HEK293 (cell line): ENCODE measurements at regions not wholly inside any gene's neighbourhood (a gene's known extent, or its start where the extent isn't known, plus 50 kb on each side); places are given as distances from the start of the nearest gene placed in this dataset.

Experiments
- CTCF ChIA-PET: fragments of 350-600 bp; formaldehyde crosslinking; extraction: SDS; loops from one replicate; lab custom pipeline; 2021; ENCODE audit warnings: antibody characterized with exemption; lab: Yijun Ruan, JAX
- POLR2A ChIA-PET: fragments of 300-600 bp; formaldehyde crosslinking; extraction: SDS; loops from one replicate; lab custom pipeline; 2020; ENCODE audit warnings: antibody characterized with exemption, inconsistent platforms; lab: Yijun Ruan, JAX
- H3K27ac ChIP-seq: fragments of 200-500 bp; sonication (Bioruptor generic); 2 replicates; pipeline ENCODE4 v1.5.1; 2014; ENCODE audit warnings: low read depth, low read length, control low read depth, inconsistent platforms; ENCODE audit errors: extremely low read depth
- H3K36me3 ChIP-seq, 2 experiments: fragments of 200-500 bp in 1 of 2; sonication (Bioruptor generic) in 1 of 2; 1 replicate in 1 of 2; 2 replicates in 1 of 2; pipeline ENCODE4 v1.5.1; 2014 to 2017; ENCODE audit warnings: inconsistent platforms in 2 of 2, low read length in 2 of 2; ENCODE audit not compliant: control insufficient read depth in 2 of 2, insufficient read depth in 1 of 2
- H3K4me1 ChIP-seq: fragments of 200-500 bp; sonication (Bioruptor generic); 2 replicates; pipeline ENCODE4 v1.5.1; 2014; ENCODE audit warnings: mild to moderate bottlenecking, low read length, inconsistent platforms; ENCODE audit not compliant: control insufficient read depth, insufficient read depth
- H3K4me3 ChIP-seq: 2 replicates; pipeline ENCODE4 v1.5.1; 2011; ENCODE audit warnings: low read depth, mild to moderate bottlenecking, control low read depth, low read length, moderate library complexity
- H3K9me3 ChIP-seq: fragments of 200-500 bp; sonication (Bioruptor generic); 2 replicates; pipeline ENCODE4 v1.5.1; 2014; ENCODE audit warnings: low read depth, low read length, inconsistent platforms; ENCODE audit not compliant: control insufficient read depth, insufficient read depth
- GLI2 ChIP-seq: fragments of 450-650 bp; formaldehyde crosslinking; IDR thresholded peaks from 2 replicates; pipeline ENCODE4; 2017; ENCODE audit warnings: missing biosample characterization, missing genetic modification characterization, low read depth, borderline replicate concordance
- GLI4 ChIP-seq: fragments of 450-650 bp; formaldehyde crosslinking; IDR thresholded peaks from 2 replicates; pipeline ENCODE4 v1.5.1; 2016; ENCODE audit warnings: missing biosample characterization, missing genetic modification characterization
- GLIS1 ChIP-seq: fragments of 450-650 bp; formaldehyde crosslinking; IDR thresholded peaks from 2 replicates; pipeline ENCODE4 v1.5.1; 2016; ENCODE audit warnings: missing biosample characterization, missing genetic modification characterization
- KLF7 ChIP-seq: fragments of 450-650 bp; formaldehyde crosslinking; IDR thresholded peaks from 2 replicates; pipeline ENCODE4 v1.5.1; 2016; ENCODE audit warnings: missing biosample characterization, missing genetic modification characterization, borderline replicate concordance
- KLF9 ChIP-seq: fragments of 450-650 bp; formaldehyde crosslinking; IDR thresholded peaks from 2 replicates; pipeline ENCODE4 v1.5.1; 2016; ENCODE audit warnings: missing biosample characterization, missing genetic modification characterization, low read depth
- REPIN1 ChIP-seq: fragments of 450-650 bp; formaldehyde crosslinking; IDR thresholded peaks from 2 replicates; pipeline ENCODE4 v1.5.1; 2017; ENCODE audit warnings: missing biosample characterization, missing genetic modification characterization, low read depth
- SCRT1 ChIP-seq: fragments of 450-650 bp; formaldehyde crosslinking; IDR thresholded peaks from 2 replicates; pipeline ENCODE4 v1.5.1; 2016; ENCODE audit warnings: missing biosample characterization, missing genetic modification characterization, borderline replicate concordance
- SP2 ChIP-seq: fragments of 450-650 bp; formaldehyde crosslinking; IDR thresholded peaks from 2 replicates; pipeline ENCODE4 v1.5.1; 2016; ENCODE audit warnings: missing biosample characterization, missing genetic modification characterization
- TRIM28 ChIP-seq: IDR thresholded peaks from 2 replicates; pipeline ENCODE4 v1.6.1; 2011; ENCODE audit warnings: low read length, control low read depth, borderline replicate concordance
- ZNF155 ChIP-seq: fragments of 450-650 bp; formaldehyde crosslinking; IDR thresholded peaks from 2 replicates; pipeline ENCODE4 v1.5.1; 2016; ENCODE audit warnings: missing biosample characterization, missing genetic modification characterization
- ZNF239 ChIP-seq: fragments of 450-650 bp; formaldehyde crosslinking; IDR thresholded peaks from 2 replicates; pipeline ENCODE4 v1.5.1; 2016; ENCODE audit warnings: missing biosample characterization, missing genetic modification characterization
- ZNF548 ChIP-seq: fragments of 450-650 bp; formaldehyde crosslinking; IDR thresholded peaks from 2 replicates; pipeline ENCODE4 v1.5.1; 2016; ENCODE audit warnings: missing biosample characterization, missing genetic modification characterization
- ZNF571 ChIP-seq: fragments of 450-650 bp; formaldehyde crosslinking; IDR thresholded peaks from 2 replicates; pipeline ENCODE4 v1.5.0; 2017; ENCODE audit warnings: missing biosample characterization, missing genetic modification characterization
- ZNF621 ChIP-seq: fragments of 450-650 bp; formaldehyde crosslinking; IDR thresholded peaks from 2 replicates; pipeline ENCODE4 v1.5.1; 2017; ENCODE audit warnings: missing biosample characterization, missing genetic modification characterization
- ZNF623 ChIP-seq: fragments of 450-650 bp; formaldehyde crosslinking; IDR thresholded peaks from 2 replicates; pipeline ENCODE4 v1.5.1; 2016; ENCODE audit warnings: missing biosample characterization, missing genetic modification characterization
- ZNF677 ChIP-seq: fragments of 450-650 bp; IDR thresholded peaks from 2 replicates; pipeline ENCODE4 v1.5.0; 2018; ENCODE audit warnings: missing biosample characterization, mild to moderate bottlenecking, missing genetic modification characterization, moderate library complexity
- TF ChIP-seq, protein P1 (sequence below): fragments of 450-650 bp; formaldehyde crosslinking; IDR thresholded peaks from 2 replicates; pipeline ENCODE4 v1.5.1; 2016; ENCODE audit warnings: missing biosample characterization, missing genetic modification characterization
- TF ChIP-seq, protein P2 (sequence below): fragments of 450-650 bp; formaldehyde crosslinking; IDR thresholded peaks from 2 replicates; pipeline ENCODE4 v1.5.1; 2016; ENCODE audit warnings: missing biosample characterization, missing genetic modification characterization, borderline replicate concordance
- TF ChIP-seq, protein P3 (sequence below): fragments of 450-650 bp; formaldehyde crosslinking; IDR thresholded peaks from 2 replicates; pipeline ENCODE4 v1.5.1; 2016; ENCODE audit warnings: missing biosample characterization, missing genetic modification characterization

DNA sequence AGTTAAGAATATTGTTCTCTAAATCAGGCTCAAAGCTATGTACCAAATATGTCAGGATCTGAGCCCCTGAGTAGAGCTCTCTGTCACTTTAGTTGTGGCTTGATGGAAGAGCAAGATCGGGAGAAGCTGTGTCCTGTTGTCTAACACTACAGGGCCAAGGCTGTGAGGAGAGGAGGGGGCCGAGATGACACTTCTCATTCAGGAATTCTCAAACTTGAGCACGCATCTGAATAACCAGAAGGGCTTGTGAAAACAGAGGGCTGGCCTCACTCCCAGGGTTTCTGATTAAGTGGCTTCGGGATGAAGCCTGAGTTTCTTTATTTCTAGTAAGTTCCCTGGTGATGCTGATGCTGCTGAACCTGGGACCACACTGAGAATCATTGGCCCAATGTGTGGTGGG is 209.2 kb upstream of the DAB1 start:
- Histone ChIP-seq H3K4me3 (no peak overlapping the region), H3K4me1 (no peaks in the 10 kb centered on the region), H3K36me3 (no peaks in the 10 kb centered on the region), H3K9me3 (no peaks in the 10 kb centered on the region), H3K27ac (no peak overlapping the region)
- TF ChIP-seq, protein P1, sequence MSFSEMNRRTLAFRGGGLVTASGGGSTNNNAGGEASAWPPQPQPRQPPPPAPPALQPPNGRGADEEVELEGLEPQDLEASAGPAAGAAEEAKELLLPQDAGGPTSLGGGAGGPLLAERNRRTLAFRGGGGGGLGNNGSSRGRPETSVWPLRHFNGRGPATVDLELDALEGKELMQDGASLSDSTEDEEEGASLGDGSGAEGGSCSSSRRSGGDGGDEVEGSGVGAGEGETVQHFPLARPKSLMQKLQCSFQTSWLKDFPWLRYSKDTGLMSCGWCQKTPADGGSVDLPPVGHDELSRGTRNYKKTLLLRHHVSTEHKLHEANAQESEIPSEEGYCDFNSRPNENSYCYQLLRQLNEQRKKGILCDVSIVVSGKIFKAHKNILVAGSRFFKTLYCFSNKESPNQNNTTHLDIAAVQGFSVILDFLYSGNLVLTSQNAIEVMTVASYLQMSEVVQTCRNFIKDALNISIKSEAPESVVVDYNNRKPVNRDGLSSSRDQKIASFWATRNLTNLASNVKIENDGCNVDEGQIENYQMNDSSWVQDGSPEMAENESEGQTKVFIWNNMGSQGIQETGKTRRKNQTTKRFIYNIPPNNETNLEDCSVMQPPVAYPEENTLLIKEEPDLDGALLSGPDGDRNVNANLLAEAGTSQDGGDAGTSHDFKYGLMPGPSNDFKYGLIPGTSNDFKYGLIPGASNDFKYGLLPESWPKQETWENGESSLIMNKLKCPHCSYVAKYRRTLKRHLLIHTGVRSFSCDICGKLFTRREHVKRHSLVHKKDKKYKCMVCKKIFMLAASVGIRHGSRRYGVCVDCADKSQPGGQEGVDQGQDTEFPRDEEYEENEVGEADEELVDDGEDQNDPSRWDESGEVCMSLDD: no peak
- TF ChIP-seq SCRT1 (no peak), GLI2 (tag by site-specific recombination) (no peak), KLF9 (tag by site-specific recombination) (no peak), GLI4 (tag by site-specific recombination) (no peak), SP2 (tag by site-specific recombination) (no peak), ZNF623 (tag by site-specific recombination) (no peak), TRIM28 (no peak), ZNF571 (tag by site-specific recombination) (no peak), ZNF155 (tag by site-specific recombination) (no peak), ZNF621 (tag by site-specific recombination) (no peak), ZNF548 (no peak), ZNF677 (tag by site-specific recombination) (no peak), GLIS1 (no peak), KLF7 (tag by site-specific recombination) (no peak), REPIN1 (no peak), ZNF239 (tag by site-specific recombination) (no peak)
- TF ChIP-seq, protein P2, sequence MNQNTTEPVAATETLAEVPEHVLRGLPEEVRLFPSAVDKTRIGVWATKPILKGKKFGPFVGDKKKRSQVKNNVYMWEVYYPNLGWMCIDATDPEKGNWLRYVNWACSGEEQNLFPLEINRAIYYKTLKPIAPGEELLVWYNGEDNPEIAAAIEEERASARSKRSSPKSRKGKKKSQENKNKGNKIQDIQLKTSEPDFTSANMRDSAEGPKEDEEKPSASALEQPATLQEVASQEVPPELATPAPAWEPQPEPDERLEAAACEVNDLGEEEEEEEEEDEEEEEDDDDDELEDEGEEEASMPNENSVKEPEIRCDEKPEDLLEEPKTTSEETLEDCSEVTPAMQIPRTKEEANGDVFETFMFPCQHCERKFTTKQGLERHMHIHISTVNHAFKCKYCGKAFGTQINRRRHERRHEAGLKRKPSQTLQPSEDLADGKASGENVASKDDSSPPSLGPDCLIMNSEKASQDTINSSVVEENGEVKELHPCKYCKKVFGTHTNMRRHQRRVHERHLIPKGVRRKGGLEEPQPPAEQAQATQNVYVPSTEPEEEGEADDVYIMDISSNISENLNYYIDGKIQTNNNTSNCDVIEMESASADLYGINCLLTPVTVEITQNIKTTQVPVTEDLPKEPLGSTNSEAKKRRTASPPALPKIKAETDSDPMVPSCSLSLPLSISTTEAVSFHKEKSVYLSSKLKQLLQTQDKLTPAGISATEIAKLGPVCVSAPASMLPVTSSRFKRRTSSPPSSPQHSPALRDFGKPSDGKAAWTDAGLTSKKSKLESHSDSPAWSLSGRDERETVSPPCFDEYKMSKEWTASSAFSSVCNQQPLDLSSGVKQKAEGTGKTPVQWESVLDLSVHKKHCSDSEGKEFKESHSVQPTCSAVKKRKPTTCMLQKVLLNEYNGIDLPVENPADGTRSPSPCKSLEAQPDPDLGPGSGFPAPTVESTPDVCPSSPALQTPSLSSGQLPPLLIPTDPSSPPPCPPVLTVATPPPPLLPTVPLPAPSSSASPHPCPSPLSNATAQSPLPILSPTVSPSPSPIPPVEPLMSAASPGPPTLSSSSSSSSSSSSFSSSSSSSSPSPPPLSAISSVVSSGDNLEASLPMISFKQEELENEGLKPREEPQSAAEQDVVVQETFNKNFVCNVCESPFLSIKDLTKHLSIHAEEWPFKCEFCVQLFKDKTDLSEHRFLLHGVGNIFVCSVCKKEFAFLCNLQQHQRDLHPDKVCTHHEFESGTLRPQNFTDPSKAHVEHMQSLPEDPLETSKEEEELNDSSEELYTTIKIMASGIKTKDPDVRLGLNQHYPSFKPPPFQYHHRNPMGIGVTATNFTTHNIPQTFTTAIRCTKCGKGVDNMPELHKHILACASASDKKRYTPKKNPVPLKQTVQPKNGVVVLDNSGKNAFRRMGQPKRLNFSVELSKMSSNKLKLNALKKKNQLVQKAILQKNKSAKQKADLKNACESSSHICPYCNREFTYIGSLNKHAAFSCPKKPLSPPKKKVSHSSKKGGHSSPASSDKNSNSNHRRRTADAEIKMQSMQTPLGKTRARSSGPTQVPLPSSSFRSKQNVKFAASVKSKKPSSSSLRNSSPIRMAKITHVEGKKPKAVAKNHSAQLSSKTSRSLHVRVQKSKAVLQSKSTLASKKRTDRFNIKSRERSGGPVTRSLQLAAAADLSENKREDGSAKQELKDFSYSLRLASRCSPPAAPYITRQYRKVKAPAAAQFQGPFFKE (tag by site-specific recombination): no peak
- TF ChIP-seq, protein P3, sequence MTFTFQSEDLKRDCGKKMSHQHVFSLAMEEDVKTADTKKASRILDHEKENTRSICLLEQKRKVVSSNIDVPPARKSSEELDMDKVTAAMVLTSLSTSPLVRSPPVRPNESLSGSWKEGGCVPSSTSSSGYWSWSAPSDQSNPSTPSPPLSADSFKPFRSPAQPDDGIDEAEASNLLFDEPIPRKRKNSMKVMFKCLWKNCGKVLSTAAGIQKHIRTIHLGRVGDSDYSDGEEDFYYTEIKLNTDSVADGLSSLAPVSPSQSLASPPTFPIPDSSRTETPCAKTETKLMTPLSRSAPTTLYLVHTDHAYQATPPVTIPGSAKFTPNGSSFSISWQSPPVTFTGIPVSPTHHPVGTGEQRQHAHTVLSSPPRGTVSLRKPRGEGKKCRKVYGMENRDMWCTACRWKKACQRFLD (tag by site-specific recombination): no peak
- CTCF ChIA-PET: no interaction called here
- POLR2A ChIA-PET: no interaction called here
